ENCODE measurements at regions not wholly inside any gene's neighbourhood (a gene's known extent, or its start where the extent isn't known, plus 50 kb on each side); places are given as distances from the start of the nearest gene placed in this dataset.
"Not testable (repeated sequence)": the region's sequence is repeated elsewhere in the genome, so short reads cannot be mapped to it uniquely, and the experiment has no call there.

DNA sequence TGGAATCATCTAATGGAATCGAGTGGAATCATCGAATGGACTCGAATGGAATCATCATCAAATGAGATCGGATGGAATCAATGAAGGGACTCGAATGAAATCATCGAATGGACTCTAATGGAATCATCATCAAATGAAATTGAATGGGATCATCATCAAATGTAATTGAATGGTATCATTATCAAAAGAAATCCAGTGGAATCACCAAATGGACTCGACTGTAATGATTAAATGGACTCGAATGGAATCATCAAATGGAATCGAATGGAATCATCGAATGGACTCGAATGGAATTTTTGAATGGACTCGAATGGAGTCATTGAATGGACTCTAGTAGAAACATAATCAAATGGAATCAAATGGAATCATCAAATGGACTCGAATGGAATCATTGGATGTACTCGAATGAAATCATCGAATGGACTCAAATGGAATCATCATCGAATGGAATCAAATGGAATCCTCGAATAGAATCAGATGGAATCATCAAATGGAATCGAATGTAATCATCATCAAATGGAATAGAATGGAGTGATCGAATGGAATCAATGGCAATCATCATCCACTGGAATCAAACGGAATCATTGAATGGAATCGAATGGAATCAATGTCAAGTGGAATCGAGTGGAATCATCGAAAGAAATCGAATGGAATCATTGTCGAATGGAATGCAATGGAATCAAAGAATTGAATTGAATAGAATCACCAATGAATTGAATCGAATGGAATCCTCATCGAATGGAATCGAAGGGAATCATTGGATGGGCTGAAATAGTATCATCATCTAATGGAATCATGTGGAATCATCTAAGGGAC lies 234.2 kb downstream of the SHCBP1 start:
- not testable (repeated sequence) for H3K4me1 ChIP-seq (ENCODE audit: control insufficient read depth, insufficient read depth, low read length); H3K36me3 ChIP-seq (ENCODE audit: control insufficient read depth, insufficient read depth, low read length); H3K27me3 ChIP-seq (ENCODE audit: control insufficient read depth, insufficient read depth, low read length); H3K9ac ChIP-seq (ENCODE audit: low read depth, low read length); H3K4me3 ChIP-seq (ENCODE audit: low read depth, low read length); H3K27ac ChIP-seq (ENCODE audit: low read depth, low read length)
- peaks cover 22% of the 10 kb centered on the region for H3K9me3 ChIP-seq (ENCODE audit: control insufficient read depth, insufficient read depth, low read length)

DNA sequence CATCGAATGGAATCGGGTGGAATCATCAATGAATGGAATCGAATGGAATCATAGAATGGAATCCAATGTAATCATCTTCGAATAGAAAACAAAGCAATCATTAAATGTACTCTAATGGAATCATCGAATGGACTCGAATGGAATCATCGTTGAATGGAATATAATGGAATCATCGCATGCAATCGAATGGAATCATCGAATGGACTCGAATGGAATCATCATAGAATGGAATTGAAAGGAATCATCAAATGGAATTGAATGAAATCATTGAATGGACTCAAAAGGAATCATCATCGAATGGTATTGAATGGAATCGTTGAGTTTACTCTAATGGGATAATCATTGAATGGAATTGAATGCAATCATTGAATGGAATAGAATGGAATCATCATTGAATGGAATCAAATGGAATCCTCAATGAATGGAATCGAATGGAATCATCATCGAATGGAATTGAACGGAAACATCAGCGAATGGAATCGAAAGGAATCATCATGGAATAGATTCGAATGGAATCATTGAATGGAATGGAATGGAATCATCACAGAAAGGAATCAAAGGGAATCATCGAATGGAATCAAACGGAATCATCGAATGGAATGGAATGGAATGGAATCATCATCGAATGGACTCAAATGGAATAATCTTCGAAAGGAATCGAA lies 234.9 kb downstream of the SHCBP1 start:
- not testable (repeated sequence) for H3K4me3 ChIP-seq (ENCODE audit: low read depth, low read length); H3K27me3 ChIP-seq (ENCODE audit: control insufficient read depth, insufficient read depth, low read length); H3K27ac ChIP-seq (ENCODE audit: low read depth, low read length); H3K9ac ChIP-seq (ENCODE audit: low read depth, low read length); H3K36me3 ChIP-seq (ENCODE audit: control insufficient read depth, insufficient read depth, low read length); H3K4me1 ChIP-seq (ENCODE audit: control insufficient read depth, insufficient read depth, low read length)
- peaks cover 30% of the 10 kb centered on the region for H3K9me3 ChIP-seq (ENCODE audit: control insufficient read depth, insufficient read depth, low read length)

DNA sequence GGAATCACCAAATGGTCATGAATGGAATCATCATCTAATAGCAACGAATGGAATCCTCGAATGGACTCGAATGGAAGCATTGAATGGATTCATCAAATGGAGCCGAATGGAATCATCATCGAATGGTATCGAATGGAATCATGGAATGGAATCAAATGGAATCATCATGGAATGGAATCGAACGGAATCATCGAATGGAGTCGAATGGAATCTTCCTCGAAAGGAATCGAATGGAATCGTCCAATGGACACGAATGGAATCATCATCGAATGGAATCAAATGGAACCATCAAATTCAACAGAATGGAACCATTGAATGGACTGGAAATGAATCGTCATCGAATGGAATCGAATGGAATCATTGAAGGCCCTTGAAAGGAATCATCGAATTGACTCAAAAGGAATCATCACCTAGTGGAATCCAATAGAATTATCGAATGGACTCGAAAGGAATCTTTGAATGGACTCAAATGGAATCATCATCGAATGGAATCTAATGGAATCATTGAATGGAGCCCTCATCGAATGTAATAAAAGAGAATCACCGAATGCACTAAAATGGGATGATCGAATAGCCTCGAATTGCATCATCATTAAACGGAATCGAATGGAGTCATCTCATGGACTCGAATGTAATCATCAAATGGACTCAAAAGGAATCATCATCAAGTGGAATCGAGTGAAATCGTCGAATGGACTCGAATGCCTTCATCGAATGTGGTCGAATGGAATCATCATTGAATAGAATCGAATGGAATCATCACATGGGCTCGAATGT lies 236.7 kb downstream of the SHCBP1 start:
- not testable (repeated sequence) for H3K4me1 ChIP-seq (ENCODE audit: control insufficient read depth, insufficient read depth, low read length); H3K27me3 ChIP-seq (ENCODE audit: control insufficient read depth, insufficient read depth, low read length); H3K9ac ChIP-seq (ENCODE audit: low read depth, low read length); H3K36me3 ChIP-seq (ENCODE audit: control insufficient read depth, insufficient read depth, low read length); H3K27ac ChIP-seq (ENCODE audit: low read depth, low read length)
- Histone ChIP-seq H3K9me3 (ENCODE audit: control insufficient read depth, insufficient read depth, low read length) (peaks cover 29% of the 10 kb centered on the region), H3K4me3 (ENCODE audit: low read depth, low read length) (0 out of 2 replicates have a peak overlapping the region, but pooled peaks have one; percentile 0)

DNA sequence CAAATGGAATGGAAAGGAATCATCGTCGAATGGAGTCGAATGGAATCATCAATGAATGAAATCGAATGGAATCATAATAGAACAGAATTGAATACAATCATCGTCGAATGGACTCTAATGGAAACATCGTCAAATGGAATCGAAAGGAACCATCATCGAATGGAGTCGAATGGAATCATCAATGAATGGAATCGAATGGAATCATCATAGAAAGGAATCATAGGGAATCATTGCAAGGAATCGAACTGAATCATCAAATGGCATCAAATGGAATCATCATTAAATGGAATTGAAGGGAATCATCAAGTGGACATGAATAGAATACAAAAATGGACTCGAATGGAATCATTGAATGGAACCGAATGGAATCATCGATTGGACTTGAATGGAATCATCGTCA lies 237.6 kb downstream of the SHCBP1 start:
- H3K9ac ChIP-seq (ENCODE audit: low read depth, low read length); H3K4me1 ChIP-seq (ENCODE audit: control insufficient read depth, insufficient read depth, low read length); H3K4me3 ChIP-seq (ENCODE audit: low read depth, low read length); H3K27ac ChIP-seq (ENCODE audit: low read depth, low read length); H3K27me3 ChIP-seq (ENCODE audit: control insufficient read depth, insufficient read depth, low read length); H3K36me3 ChIP-seq (ENCODE audit: control insufficient read depth, insufficient read depth, low read length): not testable (repeated sequence)
- peaks cover 24% of the 10 kb centered on the region for H3K9me3 ChIP-seq (ENCODE audit: control insufficient read depth, insufficient read depth, low read length)

DNA sequence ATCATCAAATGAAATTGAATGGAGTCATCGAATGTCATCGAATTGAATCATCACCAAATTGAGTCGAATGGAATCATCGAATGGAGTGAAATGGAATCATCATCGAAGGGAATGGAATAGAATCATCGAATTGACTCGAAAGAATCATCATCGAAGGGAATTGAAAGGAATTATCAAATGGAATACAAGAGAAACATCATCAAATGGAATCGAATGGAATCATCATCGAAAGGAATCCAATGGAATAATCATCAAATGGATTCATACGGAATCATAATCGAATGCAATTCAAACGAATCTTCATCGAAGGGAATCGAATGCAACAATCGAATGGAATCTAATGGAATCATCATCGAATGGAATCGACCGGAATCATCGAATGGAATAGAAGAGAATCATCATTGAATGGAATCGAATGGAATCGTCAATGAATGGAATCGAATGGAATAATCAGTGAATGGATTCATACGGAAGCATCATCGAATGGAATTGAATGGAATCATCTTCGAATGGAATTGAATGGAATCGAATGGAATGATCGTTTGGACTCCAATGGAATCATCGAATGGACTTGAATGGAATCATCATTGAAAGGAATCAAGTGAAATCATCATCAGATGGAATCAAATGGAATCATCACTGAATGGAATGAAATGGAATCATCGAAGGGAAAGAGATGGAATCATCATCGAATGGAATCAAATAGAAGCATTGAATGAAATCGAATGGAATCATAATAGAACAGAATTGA lies 238.2 kb downstream of the SHCBP1 start:
- not testable (repeated sequence) for H3K4me1 ChIP-seq (ENCODE audit: control insufficient read depth, insufficient read depth, low read length); H3K9ac ChIP-seq (ENCODE audit: low read depth, low read length); H3K4me3 ChIP-seq (ENCODE audit: low read depth, low read length); H3K36me3 ChIP-seq (ENCODE audit: control insufficient read depth, insufficient read depth, low read length); H3K27ac ChIP-seq (ENCODE audit: low read depth, low read length); H3K27me3 ChIP-seq (ENCODE audit: control insufficient read depth, insufficient read depth, low read length)
- H3K9me3 ChIP-seq (ENCODE audit: control insufficient read depth, insufficient read depth, low read length): peaks cover 24% of the 10 kb centered on the region

DNA sequence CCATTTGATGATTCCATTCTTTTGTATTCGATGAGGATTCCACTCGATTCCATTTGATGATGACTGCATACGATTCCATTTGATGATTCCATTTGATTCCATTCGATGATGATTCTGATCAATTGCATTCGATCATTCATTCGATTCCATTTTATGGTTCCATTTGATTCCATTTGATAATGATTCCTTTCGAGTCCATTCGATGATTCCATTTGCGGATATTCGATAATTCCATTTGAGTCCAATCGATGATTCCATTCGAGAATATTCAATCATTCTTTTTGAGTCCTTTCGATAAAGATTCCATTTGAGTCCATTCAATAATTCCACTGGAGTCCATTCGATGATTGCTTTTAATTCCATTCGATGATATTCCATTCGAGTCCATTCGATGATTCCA lies 239.1 kb downstream of the SHCBP1 start:
- H3K27ac ChIP-seq (ENCODE audit: low read depth, low read length); H3K27me3 ChIP-seq (ENCODE audit: control insufficient read depth, insufficient read depth, low read length); H3K4me3 ChIP-seq (ENCODE audit: low read depth, low read length); H3K4me1 ChIP-seq (ENCODE audit: control insufficient read depth, insufficient read depth, low read length); H3K36me3 ChIP-seq (ENCODE audit: control insufficient read depth, insufficient read depth, low read length); H3K9ac ChIP-seq (ENCODE audit: low read depth, low read length): not testable (repeated sequence)
- peaks cover 21% of the 10 kb centered on the region for H3K9me3 ChIP-seq (ENCODE audit: control insufficient read depth, insufficient read depth, low read length)

DNA sequence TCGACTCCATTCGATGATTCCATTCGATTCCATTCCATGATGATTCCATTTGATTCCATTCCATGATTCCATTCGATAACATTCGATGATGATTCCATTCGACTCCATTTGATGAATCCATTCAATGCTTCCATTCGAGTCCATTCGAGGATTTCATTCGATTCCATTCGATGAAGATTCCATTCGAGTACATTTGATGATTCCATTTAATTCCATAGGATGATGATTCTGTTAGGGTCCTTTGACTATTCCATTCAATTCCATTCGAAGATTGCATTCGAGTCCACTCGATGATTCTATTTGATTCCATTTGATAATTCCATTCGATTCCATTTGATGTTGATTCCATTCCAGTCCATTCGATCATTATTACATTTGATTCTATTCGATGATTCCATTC lies 239.8 kb downstream of the SHCBP1 start:
- H3K36me3 ChIP-seq (ENCODE audit: control insufficient read depth, insufficient read depth, low read length); H3K9ac ChIP-seq (ENCODE audit: low read depth, low read length); H3K27me3 ChIP-seq (ENCODE audit: control insufficient read depth, insufficient read depth, low read length); H3K4me1 ChIP-seq (ENCODE audit: control insufficient read depth, insufficient read depth, low read length); H3K27ac ChIP-seq (ENCODE audit: low read depth, low read length); H3K4me3 ChIP-seq (ENCODE audit: low read depth, low read length): not testable (repeated sequence)
- peaks cover 21% of the 10 kb centered on the region for H3K9me3 ChIP-seq (ENCODE audit: control insufficient read depth, insufficient read depth, low read length)

Data from HUES48 (cell line).